NAMALWA (cell line): ENCODE measurements at regions not wholly inside any gene's neighbourhood (a gene's known extent, or its start where the extent isn't known, plus 50 kb on each side); places are given as distances from the start of the nearest gene placed in this dataset.
"Not testable (repeated sequence)": the region's sequence is repeated elsewhere in the genome, so short reads cannot be mapped to it uniquely, and the experiment has no call there.

ENCODE experiments used
- DNase-seq: peaks from one replicate; pipeline ENCODE4 v3.0.0-alpha.2; 2015; ENCODE audit warnings: low spot score

DNA sequence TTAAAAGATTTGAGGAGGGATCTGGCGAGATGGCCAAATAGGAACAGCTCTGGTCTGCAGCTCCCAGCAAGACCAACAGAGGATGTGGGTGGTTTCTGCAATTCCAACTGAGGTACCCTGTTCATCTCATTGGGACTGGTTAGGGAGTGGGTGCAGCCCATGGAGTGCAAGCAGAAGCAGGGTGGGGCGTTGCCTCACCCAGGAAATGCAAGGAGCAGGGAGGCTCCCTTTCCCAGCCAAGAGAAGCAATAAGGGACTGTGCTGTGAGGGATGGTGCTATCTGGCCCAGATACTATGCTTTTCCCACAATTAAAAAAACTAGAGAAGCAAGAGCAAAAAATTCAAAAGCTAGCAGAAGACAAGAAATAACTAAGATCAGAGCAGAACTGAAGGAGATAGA is 318.4 kb downstream of the PPP1R3A start:
- DNase-seq, result not testable (repeated sequence)

DNA sequence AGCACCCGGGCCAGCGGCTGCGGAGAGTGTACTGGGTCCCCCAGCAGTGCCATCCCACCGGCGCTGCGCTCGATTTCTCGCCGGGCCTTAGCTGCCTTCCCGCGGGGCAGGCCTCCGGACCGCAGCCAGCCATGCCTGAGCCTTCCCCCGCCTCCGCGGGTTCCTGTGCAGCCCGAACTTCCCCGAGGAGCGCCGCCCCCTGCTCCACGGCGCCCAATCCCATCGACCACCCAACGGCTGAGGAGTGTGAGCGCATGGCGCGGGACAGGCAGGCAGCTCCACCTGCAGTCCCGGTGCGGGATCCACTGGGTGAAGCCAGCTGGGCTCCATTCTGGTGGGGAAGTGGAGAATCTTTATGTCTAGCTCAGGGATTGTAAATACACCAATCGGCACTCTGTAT is 325.4 kb downstream of the PPP1R3A start:
- not testable (repeated sequence) for DNase-seq

DNA sequence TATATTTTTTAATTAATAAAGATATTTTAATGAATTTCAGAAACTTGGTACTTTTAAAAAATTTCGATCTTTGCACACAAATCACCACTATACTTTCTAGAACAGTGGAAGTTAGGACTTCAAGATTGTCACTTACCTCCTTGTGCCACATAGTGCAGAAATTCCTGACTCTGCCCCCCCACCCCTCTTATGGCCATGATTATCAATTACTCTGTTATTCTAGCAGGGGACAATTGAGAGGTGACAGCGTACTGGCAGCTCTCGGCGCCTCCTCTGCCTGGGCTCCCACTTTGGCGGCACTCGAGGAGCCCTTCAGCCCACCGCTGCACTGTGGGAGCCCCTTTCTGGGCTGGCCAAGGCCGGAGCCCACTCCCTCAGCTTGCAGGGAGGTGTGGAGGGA is 325.9 kb downstream of the PPP1R3A start:
- DNase-seq, result not testable (repeated sequence)

DNA sequence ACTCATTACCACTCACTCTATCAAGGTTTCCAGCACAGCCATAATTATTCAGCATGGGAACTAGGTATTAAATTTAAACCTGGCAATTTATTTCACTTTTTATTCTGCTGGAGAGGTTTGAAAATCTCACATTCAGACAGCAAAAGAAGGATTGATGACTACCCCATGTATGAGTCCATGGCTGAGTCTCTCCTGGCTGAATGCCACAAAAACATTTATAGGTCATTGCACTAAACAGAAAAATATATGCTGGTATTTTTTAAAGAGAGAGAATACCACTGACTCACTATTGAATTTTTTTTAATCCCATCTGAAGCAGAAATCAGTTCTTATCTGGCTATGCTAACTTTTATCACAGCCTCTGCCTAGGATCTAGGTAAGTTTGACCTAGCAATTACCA is 336.3 kb downstream of the PPP1R3A start:
- DNase-seq, result no peak

DNA sequence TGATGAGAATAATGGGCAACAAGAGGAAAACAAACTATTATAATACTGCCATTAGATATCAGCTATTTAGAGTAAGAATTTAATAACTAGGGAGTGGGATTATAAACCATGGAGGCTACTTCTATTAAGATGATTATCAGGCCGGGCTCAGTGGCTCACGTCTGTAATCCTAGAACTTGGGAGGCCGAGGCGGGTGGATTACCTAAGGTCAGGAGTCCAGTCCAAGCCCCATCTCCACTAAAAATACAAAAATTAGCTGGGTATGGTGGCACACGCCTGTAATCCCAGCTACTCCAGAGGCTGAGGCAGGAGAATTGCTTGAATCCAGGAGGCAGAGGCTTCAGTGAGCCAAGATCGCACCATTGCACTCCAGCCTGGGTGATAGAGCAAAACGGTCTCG is 355.6 kb downstream of the PPP1R3A start:
- not testable (repeated sequence) for DNase-seq

DNA sequence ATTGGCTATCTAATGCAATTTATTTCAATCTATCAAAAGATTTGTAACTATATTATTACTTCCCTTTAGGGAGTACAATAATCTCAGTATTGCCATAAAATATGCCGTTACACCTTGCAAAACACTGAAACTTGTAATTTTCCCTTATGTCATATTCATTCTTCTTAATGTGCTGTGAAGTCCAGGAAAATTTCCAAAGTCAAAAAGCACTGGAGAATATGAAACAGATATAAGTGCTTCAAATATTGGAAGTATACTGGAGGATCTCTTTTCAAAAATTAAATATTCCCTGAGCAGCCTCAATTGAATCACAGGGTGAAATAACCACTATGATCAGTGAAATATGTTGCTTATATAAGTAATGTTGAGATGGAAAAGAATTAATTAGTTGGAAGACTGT is 356.0 kb downstream of the PPP1R3A start:
- DNase-seq, result no peak

DNA sequence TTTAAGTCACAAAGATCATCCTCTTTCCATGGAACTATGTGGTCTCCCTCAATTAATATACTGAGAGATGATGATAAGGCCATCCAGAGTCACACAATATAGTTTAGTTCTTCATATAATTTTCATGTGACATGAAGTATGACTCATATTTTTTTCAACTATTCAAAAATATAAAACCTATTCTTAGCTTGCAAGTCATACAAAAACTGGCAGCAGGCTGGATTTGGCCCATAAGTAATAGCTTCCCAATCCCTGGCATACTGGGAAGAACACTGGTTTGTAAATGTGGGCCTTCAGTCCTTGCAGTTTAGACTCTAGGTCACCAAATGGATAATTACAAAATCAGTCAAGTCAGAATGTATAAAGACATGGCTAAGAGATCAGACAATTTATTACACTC is 356.6 kb downstream of the PPP1R3A start:
- DNase-seq, result no peak

DNA sequence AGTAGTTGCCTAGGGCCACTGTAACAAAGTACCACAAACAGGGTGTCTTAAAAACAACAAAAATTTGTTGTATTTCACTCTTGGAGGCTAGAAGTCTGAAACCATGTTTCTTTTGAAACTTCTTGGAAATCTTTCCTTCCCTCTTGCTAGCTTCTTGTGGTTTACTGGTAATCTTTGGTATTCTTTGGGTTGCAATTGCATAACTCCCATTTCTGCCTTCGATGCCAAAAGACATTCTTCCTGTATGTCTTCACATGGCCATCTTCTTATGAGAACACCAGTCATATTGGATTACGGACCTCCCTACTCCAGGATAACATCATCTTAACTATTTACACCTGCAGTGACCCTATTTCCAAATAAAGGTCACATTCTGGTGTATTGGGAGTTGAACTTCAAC is 357.4 kb downstream of the PPP1R3A start:
- no peak for DNase-seq

DNA sequence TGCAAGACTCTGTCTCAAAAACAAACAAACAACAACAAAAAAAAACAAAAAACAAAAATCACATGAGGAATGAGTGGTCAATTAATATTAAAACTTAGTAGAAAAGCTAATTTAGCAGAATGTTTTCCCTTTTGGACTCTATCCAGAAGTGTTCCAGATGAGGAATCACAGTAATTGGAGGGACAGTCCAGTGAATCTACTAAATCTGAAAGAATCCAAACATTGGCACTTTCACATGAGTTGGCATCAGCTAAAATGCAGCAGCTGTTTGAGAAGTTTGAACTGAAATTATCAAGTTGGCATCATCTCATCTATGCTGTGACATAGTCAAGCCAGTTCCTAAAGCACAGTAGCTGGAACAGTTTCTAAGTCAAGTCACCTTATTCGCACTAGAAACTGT is 367.8 kb downstream of the PPP1R3A start:
- DNase-seq, result no peak

DNA sequence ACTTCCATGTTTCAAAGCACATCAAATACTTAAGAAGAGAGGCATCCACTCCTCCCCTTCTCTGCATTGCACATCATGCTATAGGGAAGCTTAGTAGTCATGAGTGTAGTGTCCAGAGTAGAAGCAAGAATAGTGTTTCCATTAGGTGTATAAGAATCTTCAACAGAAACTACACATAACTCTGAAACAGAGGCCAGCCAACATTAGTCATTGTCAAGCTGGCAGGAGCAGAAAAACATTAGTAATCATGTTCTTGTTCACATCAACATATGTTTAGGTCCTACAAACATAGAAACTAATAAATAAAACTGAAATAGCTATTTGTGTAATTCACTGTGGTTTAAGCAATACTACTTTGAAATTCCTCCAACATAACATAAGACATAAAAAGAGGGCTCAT is 370.2 kb downstream of the PPP1R3A start:
- DNase-seq, result no peak

DNA sequence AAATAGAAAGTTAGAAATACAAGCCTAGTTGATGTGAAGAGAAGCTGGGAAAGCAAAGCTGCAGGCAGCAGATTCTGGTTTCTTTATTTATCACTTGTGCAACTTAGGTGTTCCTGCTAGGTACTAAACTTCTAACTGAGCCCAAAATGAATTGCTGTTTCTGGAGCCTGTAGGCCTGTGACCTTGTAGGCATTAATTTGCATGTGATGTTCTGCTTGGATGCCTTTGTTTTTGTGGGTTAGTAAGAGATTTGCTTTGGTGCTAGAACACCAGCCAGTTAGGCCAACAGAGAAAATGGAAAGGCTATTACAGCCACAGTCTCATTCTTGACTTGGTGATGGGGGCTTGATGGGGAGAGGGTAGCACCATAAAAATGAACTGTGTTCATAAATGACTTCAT is 370.7 kb downstream of the PPP1R3A start:
- peak; percentile 54 for DNase-seq

DNA sequence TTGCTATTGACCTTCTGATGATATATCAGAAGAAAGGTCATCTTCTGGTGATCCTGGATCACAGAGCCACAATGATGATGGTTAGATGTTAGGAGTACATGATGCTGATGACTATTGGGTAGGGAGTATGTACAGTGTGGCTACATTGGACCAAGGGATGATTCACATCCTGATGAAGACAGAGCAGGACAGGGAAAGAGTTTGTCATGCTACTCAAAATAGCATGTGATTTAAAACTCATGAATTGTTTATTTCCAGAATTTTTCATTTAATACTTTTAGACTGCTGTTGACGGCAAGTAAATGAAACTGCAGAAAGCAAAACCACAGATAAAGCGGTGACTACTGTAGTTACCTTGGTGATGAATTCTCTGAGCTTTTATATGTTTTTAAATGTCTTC is 397.3 kb downstream of the PPP1R3A start:
- no peak for DNase-seq

DNA sequence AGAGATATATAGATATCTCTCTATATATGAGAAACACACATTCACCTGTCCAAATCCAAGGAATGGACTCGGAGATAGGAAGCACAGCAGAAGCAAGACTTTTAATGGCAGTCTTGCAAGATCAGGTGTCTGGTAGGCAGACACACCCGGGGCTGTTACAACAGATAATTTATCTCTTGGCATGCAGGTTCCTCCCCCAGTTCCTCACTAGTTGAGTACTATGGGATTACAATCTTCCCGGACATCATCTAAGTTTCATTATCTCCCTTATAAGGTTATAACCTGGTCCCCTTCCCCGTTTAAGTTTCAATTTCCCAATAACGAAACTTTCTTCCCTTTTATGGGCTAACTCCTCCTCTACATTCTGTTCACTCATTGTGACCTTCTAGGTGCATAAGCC is 399.3 kb downstream of the PPP1R3A start:
- DNase-seq, result no peak

DNA sequence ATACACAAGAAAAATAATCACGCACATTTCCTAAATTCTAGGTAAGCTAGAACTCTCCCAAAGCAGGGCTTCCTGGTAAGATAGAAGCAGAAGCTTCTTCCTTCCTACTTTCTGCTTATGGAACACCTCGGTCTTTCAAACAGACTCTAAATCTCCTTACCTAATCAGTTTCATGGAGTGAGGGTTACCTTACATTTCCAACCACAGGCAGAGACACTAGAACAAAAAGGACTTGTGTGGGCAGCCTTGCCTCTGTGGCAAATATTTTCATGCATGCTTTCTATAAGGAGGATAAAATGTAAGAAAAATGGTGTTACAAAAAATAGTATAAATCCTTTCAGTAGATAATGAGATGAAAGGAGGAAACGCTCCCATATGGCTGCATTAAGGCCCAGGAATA is 386.3 kb upstream of the SMIM30 start:
- no peak for DNase-seq

DNA sequence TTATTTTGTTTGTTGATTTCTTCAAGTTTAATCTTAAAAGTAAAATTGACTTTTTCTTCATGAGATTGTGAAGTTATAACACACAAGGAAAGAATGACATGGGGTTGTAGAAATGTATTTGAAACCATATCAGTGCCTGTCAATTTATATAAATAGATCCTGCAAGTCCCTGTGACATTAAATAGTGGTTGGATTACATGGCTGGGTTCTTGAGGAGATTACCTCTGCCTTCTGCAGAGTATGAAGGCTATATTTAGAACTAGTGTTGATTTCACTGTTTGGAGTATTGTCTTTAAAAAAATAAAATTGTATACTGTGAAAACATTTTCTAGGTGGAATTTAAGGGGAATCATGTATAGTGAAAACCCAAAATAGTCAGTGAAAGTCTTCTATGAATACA is 385.8 kb upstream of the SMIM30 start:
- no peak for DNase-seq

DNA sequence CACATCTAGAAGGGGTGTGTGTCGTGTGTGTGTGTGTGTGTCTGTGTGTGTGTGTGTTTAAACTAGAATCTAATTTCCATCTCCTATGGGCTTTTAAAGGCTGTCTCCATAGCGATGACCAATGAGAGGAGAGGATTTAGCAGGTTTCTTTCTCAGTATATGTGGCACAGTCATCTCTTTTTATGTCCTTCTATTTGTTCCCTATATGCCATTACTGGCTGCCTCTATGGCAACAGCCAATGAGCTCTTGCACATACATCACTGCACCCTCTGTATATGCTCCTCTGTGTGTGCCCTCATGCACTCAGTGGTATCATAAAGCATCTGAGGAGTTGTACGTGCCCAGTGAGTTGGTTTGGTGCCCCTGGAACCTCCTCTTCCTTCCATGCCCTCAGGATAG is 378.2 kb upstream of the SMIM30 start:
- not testable (repeated sequence) for DNase-seq

DNA sequence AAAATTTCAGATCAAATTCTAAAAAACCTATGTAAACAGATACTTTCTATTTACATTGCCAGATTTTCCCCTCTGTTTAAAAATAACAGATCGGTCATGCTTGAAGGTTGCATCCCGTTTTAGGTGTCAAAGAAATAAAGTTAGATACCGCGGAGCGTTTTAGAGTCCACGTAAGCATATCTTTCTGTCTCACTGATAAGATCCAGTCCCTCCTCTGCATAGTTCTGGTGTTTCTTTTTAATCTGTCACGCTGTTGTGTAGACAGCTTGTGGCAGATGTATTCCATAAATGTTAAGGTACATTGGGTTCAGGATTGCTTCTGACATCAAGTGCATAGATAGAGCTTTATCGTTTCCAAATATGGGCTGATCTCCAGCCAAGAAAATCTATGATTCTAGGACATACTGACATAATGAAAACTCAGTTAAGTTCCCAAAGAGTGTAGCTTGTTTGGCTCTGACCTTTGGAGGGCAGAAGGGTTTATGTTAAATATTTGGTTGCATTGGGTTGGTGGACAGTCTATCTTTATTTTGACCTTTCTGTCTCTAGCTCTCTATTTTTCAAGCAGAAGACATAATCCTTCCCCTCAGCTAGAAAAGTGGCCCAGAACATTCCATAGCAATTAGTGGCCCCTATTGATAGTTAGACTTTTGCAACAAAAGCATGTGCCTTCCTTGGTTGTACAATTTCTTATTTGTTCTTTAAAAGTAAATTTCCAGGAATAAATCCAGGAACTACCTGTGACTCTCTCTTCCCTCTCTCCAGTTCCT is 376.6 kb upstream of the SMIM30 start:
- DNase-seq, result not testable (repeated sequence)

DNA sequence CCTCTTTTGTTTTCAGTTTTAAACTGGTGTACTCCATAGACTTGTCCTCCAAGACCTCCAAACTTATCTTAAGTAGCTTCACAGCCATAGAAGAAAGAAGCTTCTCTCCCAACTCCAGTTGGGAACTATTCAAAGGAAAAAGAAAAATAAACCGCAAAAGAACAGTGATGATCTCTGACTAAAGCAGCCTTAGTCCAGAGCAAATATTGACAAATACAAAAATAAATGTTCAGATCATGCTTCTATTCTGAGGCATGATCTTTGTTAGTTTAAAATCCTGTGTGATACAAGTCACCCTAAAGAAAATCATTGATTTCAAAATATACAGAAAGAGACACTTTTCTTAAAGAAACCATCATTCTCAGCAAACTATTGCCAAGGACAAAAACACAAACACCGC is 373.0 kb upstream of the SMIM30 start:
- DNase-seq, result no peak

DNA sequence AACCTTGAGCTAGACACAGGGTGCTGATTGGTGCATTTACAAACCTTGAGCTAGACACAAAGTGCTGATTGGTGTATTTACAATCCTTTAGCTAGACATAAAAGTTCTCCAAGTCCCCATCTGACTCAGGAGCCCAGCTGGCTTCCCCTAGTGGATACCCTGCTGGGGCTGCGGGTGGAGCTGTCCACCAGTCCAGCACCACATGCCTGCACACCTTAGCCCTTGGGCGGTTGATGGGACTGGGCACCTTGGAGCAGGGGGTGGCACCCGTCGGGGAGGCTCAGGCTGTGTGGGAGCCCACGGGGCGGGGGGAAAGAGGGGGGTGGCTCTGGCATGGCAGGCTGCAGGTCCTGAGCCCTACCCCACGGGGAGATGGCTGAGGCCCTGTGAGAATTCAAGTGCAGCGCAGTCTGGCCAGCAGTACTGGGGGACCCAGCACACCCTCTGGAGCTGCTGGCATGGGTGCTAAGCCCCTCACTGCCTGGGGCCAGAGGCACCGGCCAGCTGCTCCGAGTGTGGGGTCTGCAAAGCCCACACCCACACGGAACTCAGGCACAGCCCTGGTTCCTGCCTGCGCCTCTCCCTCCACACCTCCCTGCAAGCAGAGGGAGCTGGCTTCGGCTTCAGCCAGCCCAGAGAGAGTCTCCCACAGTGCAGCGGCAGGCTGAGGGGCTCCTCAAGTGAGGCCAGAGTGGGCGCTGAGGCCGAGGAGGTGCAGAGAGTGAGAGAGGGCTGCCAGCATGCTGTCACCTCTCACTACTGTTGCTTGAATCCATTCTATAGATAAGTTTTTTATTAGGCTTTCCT is 369.8 kb upstream of the SMIM30 start:
- no peak for DNase-seq

DNA sequence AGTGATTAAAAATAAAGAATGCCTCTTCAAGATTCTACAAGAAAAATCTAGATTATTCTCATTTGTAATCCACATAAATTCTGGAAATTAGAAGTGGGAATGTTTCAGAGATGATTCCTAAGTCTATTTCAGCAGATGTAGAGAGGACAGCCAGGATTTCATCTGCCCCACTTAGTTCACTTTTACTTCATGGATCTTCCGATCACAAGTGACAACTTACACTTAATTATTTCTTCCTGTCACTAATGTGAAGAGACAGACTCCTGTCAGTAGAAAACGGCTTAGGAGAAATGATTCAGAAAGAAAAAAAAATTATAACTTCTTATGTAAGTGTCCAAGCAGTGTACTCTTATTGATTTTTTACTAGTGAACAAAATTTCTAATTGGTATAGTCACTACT is 368.2 kb upstream of the SMIM30 start:
- no peak for DNase-seq

DNA sequence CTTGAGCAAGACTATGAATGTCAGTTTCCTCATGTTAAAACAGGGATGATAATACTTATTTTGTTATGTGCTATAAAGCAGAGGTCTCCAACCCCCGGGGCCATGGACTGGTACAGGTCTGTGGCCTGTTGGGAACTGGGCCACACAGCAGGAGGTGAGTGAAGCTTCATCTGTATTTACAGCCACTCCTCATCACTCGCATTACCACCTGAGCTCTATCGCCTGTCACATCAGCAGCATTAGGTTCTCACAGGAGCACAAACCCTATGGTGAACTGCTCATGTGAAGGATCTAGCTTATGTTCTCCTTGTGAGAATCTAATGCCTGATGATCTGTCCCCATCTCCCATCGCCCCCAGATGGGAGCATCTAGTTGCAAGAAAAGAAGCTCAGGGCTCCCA is 365.3 kb upstream of the SMIM30 start:
- no peak for DNase-seq

DNA sequence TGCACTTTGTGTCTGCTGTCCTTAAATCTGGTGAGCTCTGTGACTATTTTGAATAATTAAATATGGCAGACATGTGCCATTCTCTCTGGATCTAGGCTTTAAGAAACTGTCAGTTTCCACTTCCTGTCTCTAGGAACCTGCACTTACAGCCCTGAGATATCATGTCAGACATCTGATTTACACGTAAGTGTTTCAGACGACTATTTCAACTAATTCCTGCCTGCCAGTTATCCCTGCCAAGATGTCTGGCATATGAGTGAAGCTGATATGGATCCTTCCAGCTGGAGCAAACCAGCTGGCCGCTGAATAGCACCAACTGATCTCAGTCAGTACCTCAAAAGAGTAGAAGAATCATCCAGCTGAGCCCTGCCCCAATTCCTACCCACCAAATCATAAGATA is 362.2 kb upstream of the SMIM30 start:
- DNase-seq, result no peak

DNA sequence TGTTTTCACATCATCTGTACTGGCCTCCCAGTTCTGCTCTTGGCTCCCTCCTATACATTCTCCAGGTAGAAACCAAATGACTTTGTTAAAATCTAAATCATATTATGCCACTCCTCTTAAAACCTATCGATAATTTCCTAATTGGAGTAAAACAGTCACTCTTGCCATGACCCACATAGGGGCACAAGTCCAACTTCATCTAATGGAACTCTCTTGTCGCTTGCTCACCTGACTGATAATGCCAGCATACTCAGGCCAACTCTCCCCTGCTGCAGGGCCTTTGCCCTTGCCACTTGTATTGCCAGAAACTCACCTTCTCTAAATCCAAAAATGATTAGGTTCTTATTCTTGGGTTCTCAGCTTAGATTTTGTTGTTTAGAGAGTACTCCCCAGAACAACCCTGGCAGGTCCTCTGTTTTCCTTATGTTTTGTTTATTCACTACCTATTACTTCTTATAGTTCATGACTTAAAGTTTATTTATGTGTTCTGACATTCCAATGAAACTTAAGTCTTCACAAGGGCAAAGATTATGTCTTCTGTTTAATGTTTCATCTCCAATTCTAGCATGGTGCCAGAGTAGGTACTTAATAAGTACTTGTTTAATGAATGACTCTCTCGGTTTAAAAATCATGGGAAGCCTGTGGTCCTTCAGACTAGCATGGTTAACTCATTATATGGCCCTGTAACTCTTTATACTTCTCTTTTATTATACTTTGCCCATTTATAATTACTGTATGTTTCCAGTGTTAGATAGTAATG is 345.9 kb upstream of the SMIM30 start:
- DNase-seq, result no peak
